Neuron (in vitro differentiated cells): ENCODE measurements at regions not wholly inside any gene's neighbourhood (a gene's known extent, or its start where the extent isn't known, plus 50 kb on each side); places are given as distances from the start of the nearest gene placed in this dataset.

Experiments
- H2AFZ ChIP-seq: one replicate; pipeline ENCODE4 v1.6.1; 2013; ENCODE audit warnings: low read depth, mild to moderate bottlenecking, inconsistent platforms, low read length, moderate library complexity
- H3K27me3 ChIP-seq: one replicate; pipeline ENCODE4 v1.6.1; 2013; ENCODE audit warnings: low read length; ENCODE audit not compliant: insufficient read depth
- H3K36me3 ChIP-seq: one replicate; pipeline ENCODE4 v1.6.1; 2013; ENCODE audit warnings: low read length; ENCODE audit not compliant: insufficient read depth
- H3K4me1 ChIP-seq: one replicate; pipeline ENCODE4 v1.6.1; 2013; ENCODE audit warnings: low read length; ENCODE audit not compliant: insufficient read depth
- H3K4me3 ChIP-seq: 2 replicates; pipeline ENCODE4 v1.5.1; 2013; ENCODE audit warnings: mild to moderate bottlenecking, low read length, moderate library complexity
- H3K9me3 ChIP-seq: one replicate; pipeline ENCODE4 v1.6.1; 2013; ENCODE audit warnings: low read length

GRCh38 chr13:81781471-81781870, 1440.5 kb upstream of the SPRY2 start:
- H3K36me3 ChIP-seq = no peaks in the 10 kb centered on the region
- no peak overlapping the region for H2AFZ ChIP-seq
- no peak overlapping the region for H3K4me3 ChIP-seq
- no peaks in the 10 kb centered on the region for H3K4me1 ChIP-seq
- no peaks in the 10 kb centered on the region for H3K27me3 ChIP-seq
- H3K9me3 ChIP-seq = no peaks in the 10 kb centered on the region

- no peaks in the 10 kb centered on the region for H3K4me1 ChIP-seq
- no peak overlapping the region for H3K4me3 ChIP-seq
- no peaks in the 10 kb centered on the region for H3K36me3 ChIP-seq
- no peaks in the 10 kb centered on the region for H3K27me3 ChIP-seq
- H2AFZ ChIP-seq = no peak overlapping the region
- H3K9me3 ChIP-seq = no peaks in the 10 kb centered on the region
Measured at GRCh38 chr13:81779876-81780275, 1439.0 kb upstream of the SPRY2 start.

GRCh38 chr13:81778350-81778749, 1437.4 kb upstream of the SPRY2 start:
- H3K36me3 ChIP-seq = no peaks in the 10 kb centered on the region
- no peaks in the 10 kb centered on the region for H3K4me1 ChIP-seq
- no peak overlapping the region for H3K4me3 ChIP-seq
- no peaks in the 10 kb centered on the region for H3K27me3 ChIP-seq
- no peaks in the 10 kb centered on the region for H3K9me3 ChIP-seq
- no peak overlapping the region for H2AFZ ChIP-seq

- H3K27me3 ChIP-seq = no peaks in the 10 kb centered on the region
- H3K9me3 ChIP-seq = no peaks in the 10 kb centered on the region
- no peak overlapping the region for H2AFZ ChIP-seq
- H3K36me3 ChIP-seq = no peaks in the 10 kb centered on the region
- no peak overlapping the region for H3K4me3 ChIP-seq
- no peaks in the 10 kb centered on the region for H3K4me1 ChIP-seq
Measured at GRCh38 chr13:81773263-81773662, 1432.3 kb upstream of the SPRY2 start.

GRCh38 chr13:81771951-81772350, 1431.0 kb upstream of the SPRY2 start:
- Histone ChIP-seq H3K27me3 (no peaks in the 10 kb centered on the region), H3K9me3 (no peaks in the 10 kb centered on the region), H3K4me1 (no peaks in the 10 kb centered on the region), H2AFZ (no peak overlapping the region), H3K4me3 (no peak overlapping the region), H3K36me3 (no peaks in the 10 kb centered on the region)

- H3K9me3 ChIP-seq = no peaks in the 10 kb centered on the region
- H3K36me3 ChIP-seq = no peaks in the 10 kb centered on the region
- no peak overlapping the region for H3K4me3 ChIP-seq
- no peaks in the 10 kb centered on the region for H3K4me1 ChIP-seq
- no peak overlapping the region for H2AFZ ChIP-seq
- no peaks in the 10 kb centered on the region for H3K27me3 ChIP-seq
Measured at GRCh38 chr13:81770868-81771505, 1430.1 kb upstream of the SPRY2 start.

- no peaks in the 10 kb centered on the region for H3K4me1 ChIP-seq
- H3K36me3 ChIP-seq = no peaks in the 10 kb centered on the region
- no peak overlapping the region for H3K4me3 ChIP-seq
- no peak overlapping the region for H2AFZ ChIP-seq
- H3K27me3 ChIP-seq = no peaks in the 10 kb centered on the region
- H3K9me3 ChIP-seq = no peaks in the 10 kb centered on the region
Measured at GRCh38 chr13:81762449-81762848, 1421.5 kb upstream of the SPRY2 start.

- Histone ChIP-seq H3K36me3 (no peaks in the 10 kb centered on the region), H3K27me3 (no peaks in the 10 kb centered on the region), H3K9me3 (no peaks in the 10 kb centered on the region), H3K4me1 (no peaks in the 10 kb centered on the region), H2AFZ (no peak overlapping the region), H3K4me3 (no peak overlapping the region)
Measured at GRCh38 chr13:81760316-81760715, 1419.4 kb upstream of the SPRY2 start.

- H3K9me3 ChIP-seq = no peaks in the 10 kb centered on the region
- no peak overlapping the region for H3K4me3 ChIP-seq
- H2AFZ ChIP-seq = no peak overlapping the region
- no peaks in the 10 kb centered on the region for H3K36me3 ChIP-seq
- H3K27me3 ChIP-seq = no peaks in the 10 kb centered on the region
- no peaks in the 10 kb centered on the region for H3K4me1 ChIP-seq
Measured at GRCh38 chr13:81757348-81757970, 1416.5 kb upstream of the SPRY2 start.

GRCh38 chr13:81745391-81745790, 1404.5 kb upstream of the SPRY2 start:
- Histone ChIP-seq H3K4me3 (no peak overlapping the region), H3K36me3 (no peaks in the 10 kb centered on the region), H3K4me1 (no peaks in the 10 kb centered on the region), H2AFZ (no peak overlapping the region), H3K27me3 (no peaks in the 10 kb centered on the region), H3K9me3 (no peaks in the 10 kb centered on the region)

- Histone ChIP-seq H3K27me3 (no peaks in the 10 kb centered on the region), H3K4me1 (no peaks in the 10 kb centered on the region), H2AFZ (no peak overlapping the region), H3K9me3 (no peaks in the 10 kb centered on the region), H3K4me3 (no peak overlapping the region), H3K36me3 (no peaks in the 10 kb centered on the region)
Measured at GRCh38 chr13:81738364-81738763, 1397.4 kb upstream of the SPRY2 start.

- Histone ChIP-seq H3K9me3 (no peaks in the 10 kb centered on the region), H3K36me3 (no peaks in the 10 kb centered on the region), H3K4me3 (no peak overlapping the region), H2AFZ (no peak overlapping the region), H3K27me3 (no peaks in the 10 kb centered on the region), H3K4me1 (no peaks in the 10 kb centered on the region)
Measured at GRCh38 chr13:81726037-81726726, 1385.3 kb upstream of the SPRY2 start.

GRCh38 chr13:81722456-81722855, 1381.5 kb upstream of the SPRY2 start:
- H3K27me3 ChIP-seq = no peaks in the 10 kb centered on the region
- no peak overlapping the region for H3K4me3 ChIP-seq
- H3K4me1 ChIP-seq = no peaks in the 10 kb centered on the region
- no peaks in the 10 kb centered on the region for H3K9me3 ChIP-seq
- H3K36me3 ChIP-seq = no peaks in the 10 kb centered on the region
- no peak overlapping the region for H2AFZ ChIP-seq
